ENCODE measurements at regions not wholly inside any gene's neighbourhood (a gene's known extent, or its start where the extent isn't known, plus 50 kb on each side); places are given as distances from the start of the nearest gene placed in this dataset.

- ATAC-seq (no peak), DNase-seq (no peak)
- H3K4me3 Mint-ChIP-seq = no peak overlapping the region
- intact Hi-C loops (cut with micrococcal nuclease) = no loop called here
- TF ChIP-seq CTCF (IDR thresholded peaks at IDR 0.05) = no peak
- H3K27me3 Mint-ChIP-seq = peaks cover 17% of the 10 kb centered on the region
- H3K36me3 Mint-ChIP-seq (ENCODE audit: low read depth) = no peaks in the 10 kb centered on the region
- ChIA-PET POLR2A (no interaction called here), CTCF (interaction anchor here (1.4 kb wide), 1 partner anchor 13 kb away, joined by 4 read pairs; no protein-coding TSS in a partner anchor)
- H3K27ac Mint-ChIP-seq = no peak overlapping the region
- no peaks in the 10 kb centered on the region for H3K4me1 Mint-ChIP-seq (ENCODE audit: low read depth)
- H3K9me3 Mint-ChIP-seq = no peaks in the 10 kb centered on the region
Observed at GRCh38 chr18:59810183-59810582, 89.6 kb upstream of the PMAIP1 start.

DNA sequence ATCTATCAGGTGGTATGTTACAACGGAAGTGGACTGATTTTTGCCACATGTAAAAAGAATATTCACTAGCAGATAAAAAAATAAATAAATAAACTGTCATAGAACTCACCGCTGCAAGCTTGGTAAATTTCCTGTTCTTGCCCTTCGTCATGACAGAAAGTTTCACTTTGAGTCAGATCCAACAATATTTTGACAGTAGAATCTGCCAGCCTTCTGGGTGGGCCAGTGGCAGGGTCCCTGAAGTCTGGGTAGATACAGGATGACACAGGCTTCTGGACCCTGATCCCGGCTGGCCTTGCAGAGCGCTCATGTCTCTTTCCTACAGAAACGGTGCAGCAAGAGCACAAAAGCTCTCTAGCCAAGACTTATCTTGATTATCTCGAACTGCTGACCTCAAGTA is 97.8 kb upstream of the PMAIP1 start:
- CTCF ChIA-PET = interaction anchor here (1.1 to 1.6 kb wide), 2 partner anchors 18 to 33 kb away, joined by 3 to 4 read pairs; no protein-coding TSS in a partner anchor
- peak; percentile 15 for DNase-seq
- Mint-ChIP-seq H3K27me3 (peaks cover 2% of the 10 kb centered on the region), H3K9me3 (no peaks in the 10 kb centered on the region), H3K27ac (no peak overlapping the region), H3K4me3 (no peak overlapping the region), H3K4me1 (ENCODE audit: low read depth) (peaks cover 6% of the 10 kb centered on the region), H3K36me3 (ENCODE audit: low read depth) (no peaks in the 10 kb centered on the region)
- POLR2A ChIA-PET = interaction anchor here (1.4 kb wide), 1 partner anchor 97 kb away, joined by 3 read pairs; no protein-coding TSS in a partner anchor
- no peak for TF ChIP-seq CTCF (IDR thresholded peaks at IDR 0.05)
- intact Hi-C loops (cut with micrococcal nuclease) = no loop called here
- peak; percentile 49 for ATAC-seq

DNA sequence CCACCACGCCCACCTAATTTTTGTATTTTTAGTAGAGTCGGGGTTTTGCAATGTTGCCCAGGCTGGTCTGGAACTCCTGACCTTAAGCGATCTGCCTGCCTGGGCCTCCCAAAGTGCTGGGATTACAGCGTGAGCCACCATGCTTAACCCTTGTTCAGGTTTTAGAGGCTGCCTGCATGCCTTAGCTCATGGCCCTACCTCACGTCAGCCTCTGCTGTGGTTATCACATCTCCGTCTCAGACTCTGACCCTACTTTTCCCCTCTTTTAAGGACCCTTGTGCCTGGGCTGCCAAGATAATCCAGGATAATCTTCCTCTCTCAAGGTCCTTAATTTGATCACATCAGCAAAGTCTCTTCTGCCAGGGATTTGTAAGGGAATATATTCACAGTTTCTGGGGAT is 98.2 kb upstream of the PMAIP1 start:
- TF ChIP-seq CTCF (IDR thresholded peaks at IDR 0.05) = no peak
- Mint-ChIP-seq H3K27me3 (peaks cover 2% of the 10 kb centered on the region), H3K4me3 (no peak overlapping the region), H3K4me1 (ENCODE audit: low read depth) (peaks cover 6% of the 10 kb centered on the region), H3K27ac (no peak overlapping the region), H3K36me3 (ENCODE audit: low read depth) (no peaks in the 10 kb centered on the region), H3K9me3 (no peaks in the 10 kb centered on the region)
- DNase-seq = no peak
- no peak for ATAC-seq
- POLR2A ChIA-PET = interaction anchor here (1.4 kb wide), 1 partner anchor 97 kb away, joined by 3 read pairs; no protein-coding TSS in a partner anchor
- CTCF ChIA-PET = interaction anchor here (1.1 to 2.1 kb wide), 3 partner anchors 17 to 33 kb away, joined by 3 to 9 read pairs (median 4); no protein-coding TSS in a partner anchor
- intact Hi-C loops (cut with micrococcal nuclease) = no loop called here

- Mint-ChIP-seq H3K9me3 (no peaks in the 10 kb centered on the region), H3K4me3 (no peak overlapping the region), H3K27ac (no peak overlapping the region), H3K4me1 (ENCODE audit: low read depth) (peaks cover 6% of the 10 kb centered on the region), H3K27me3 (peaks cover 2% of the 10 kb centered on the region), H3K36me3 (ENCODE audit: low read depth) (no peaks in the 10 kb centered on the region)
- CTCF ChIA-PET = interaction anchor here (2.1 kb wide), 1 partner anchor 23 kb away, joined by 9 read pairs; no protein-coding TSS in a partner anchor
- ATAC-seq = no peak
- no peak for TF ChIP-seq CTCF (IDR thresholded peaks at IDR 0.05)
- POLR2A ChIA-PET = no interaction called here
- intact Hi-C loops (cut with micrococcal nuclease) = no loop called here
- no peak for DNase-seq
Observed at GRCh38 chr18:59800897-59801296, 98.9 kb upstream of the PMAIP1 start.

GRCh38 chr18:59799383-59800015 is 100.3 kb upstream of the PMAIP1 start:
- no peak overlapping the region for H3K27ac Mint-ChIP-seq
- DNase-seq = no peak
- no peaks in the 10 kb centered on the region for H3K9me3 Mint-ChIP-seq
- H3K4me3 Mint-ChIP-seq = no peak overlapping the region
- intact Hi-C loops (cut with micrococcal nuclease) = no loop called here
- no peaks in the 10 kb centered on the region for H3K36me3 Mint-ChIP-seq (ENCODE audit: low read depth)
- ATAC-seq = no peak
- POLR2A ChIA-PET = no interaction called here
- H3K27me3 Mint-ChIP-seq = peaks cover 2% of the 10 kb centered on the region
- H3K4me1 Mint-ChIP-seq (ENCODE audit: low read depth) = peaks cover 6% of the 10 kb centered on the region
- CTCF ChIA-PET = interaction anchor here (2.1 kb wide), 1 partner anchor 24 kb away, joined by 9 read pairs; no protein-coding TSS in a partner anchor
- no peak for TF ChIP-seq CTCF (IDR thresholded peaks at IDR 0.05)

Measured in activated CD8-positive, alpha-beta T cell treated with anti-CD3 and anti-CD28 coated beads for 36 hours (primary cell).